Upper lobe of right lung (tissue), 1 donor: ENCODE measurements at regions not wholly inside any gene's neighbourhood (a gene's known extent, or its start where the extent isn't known, plus 50 kb on each side); places are given as distances from the start of the nearest gene placed in this dataset.

ENCODE experiments used
- ATAC-seq: fragments of 200-7000 bp; cut with Tn5 transposase; one replicate; pipeline ENCODE4 v1.9.1; 2020; ENCODE audit warnings: mild to moderate bottlenecking, moderate library complexity
- DNase-seq: peaks from one replicate; pipeline ENCODE4 v3.0.0-alpha.2; 2020
- H3K27ac ChIP-seq: fragments of 200-600 bp; one replicate; pipeline ENCODE4 v1.8.0; 2022
- H3K27me3 ChIP-seq: fragments of 200-600 bp; one replicate; pipeline ENCODE4 v1.8.0; 2022; ENCODE audit warnings: mild to moderate bottlenecking
- H3K36me3 ChIP-seq: fragments of 200-600 bp; one replicate; pipeline ENCODE4 v1.8.0; 2022
- H3K4me1 ChIP-seq: fragments of 200-600 bp; one replicate; pipeline ENCODE4 v1.8.0; 2022
- H3K4me3 ChIP-seq: fragments of 200-600 bp; one replicate; pipeline ENCODE4 v1.8.0; 2022; ENCODE audit warnings: mild to moderate bottlenecking
- H3K9me3 ChIP-seq: fragments of 200-600 bp; one replicate; pipeline ENCODE4 v1.8.0; 2022
- CTCF ChIP-seq: fragments of 200-600 bp; IDR thresholded peaks from one replicate; pipeline ENCODE4 v1.8.0; 2022; ENCODE audit warnings: antibody characterized with exemption
- intact Hi-C: fragments of 100-400 bp; cut with DNase I; formaldehyde crosslinking; loops from one replicate; pipeline ENCODE4 v1.11.0; 2022
- donor health status: DM: no; HTN: yes; CAD: no; lungs with severe emphysema.

GRCh38 chr14:87566991-87567390 lies 426.0 kb downstream of the GALC start:
- no peak for ATAC-seq
- H3K36me3 ChIP-seq: no peaks in the 10 kb centered on the region
- DNase-seq: no peak
- H3K27me3 ChIP-seq: no peaks in the 10 kb centered on the region
- H3K9me3 ChIP-seq: no peaks in the 10 kb centered on the region
- H3K27ac ChIP-seq: no peak overlapping the region
- no peak for TF ChIP-seq CTCF
- intact Hi-C loops: no loop called here
- H3K4me3 ChIP-seq: no peak overlapping the region
- no peaks in the 10 kb centered on the region for H3K4me1 ChIP-seq

- no peaks in the 10 kb centered on the region for H3K4me1 ChIP-seq
- ATAC-seq: no peak
- no peak for TF ChIP-seq CTCF
- no peak overlapping the region for H3K27ac ChIP-seq
- no peaks in the 10 kb centered on the region for H3K9me3 ChIP-seq
- H3K27me3 ChIP-seq: no peaks in the 10 kb centered on the region
- H3K4me3 ChIP-seq: no peak overlapping the region
- intact Hi-C loops: no loop called here
- no peaks in the 10 kb centered on the region for H3K36me3 ChIP-seq
- DNase-seq: no peak
Observed at GRCh38 chr14:87547536-87547935, 445.4 kb downstream of the GALC start.

GRCh38 chr14:87542288-87542687 lies 450.7 kb downstream of the GALC start:
- TF ChIP-seq CTCF: no peak
- Histone ChIP-seq H3K4me1 (no peaks in the 10 kb centered on the region), H3K36me3 (no peaks in the 10 kb centered on the region), H3K9me3 (no peaks in the 10 kb centered on the region), H3K27ac (no peak overlapping the region), H3K4me3 (no peak overlapping the region), H3K27me3 (no peaks in the 10 kb centered on the region)
- intact Hi-C loops: no loop called here
- ATAC-seq (no peak), DNase-seq (no peak)

GRCh38 chr14:87540339-87540738 lies 452.6 kb downstream of the GALC start:
- Histone ChIP-seq H3K4me3 (no peak overlapping the region), H3K27ac (no peak overlapping the region), H3K27me3 (no peaks in the 10 kb centered on the region), H3K36me3 (no peaks in the 10 kb centered on the region), H3K9me3 (no peaks in the 10 kb centered on the region), H3K4me1 (no peaks in the 10 kb centered on the region)
- TF ChIP-seq CTCF: no peak
- ATAC-seq: no peak
- DNase-seq: no peak
- intact Hi-C loops: no loop called here

- intact Hi-C loops: no loop called here
- H3K27ac ChIP-seq: no peak overlapping the region
- no peaks in the 10 kb centered on the region for H3K4me1 ChIP-seq
- H3K36me3 ChIP-seq: no peaks in the 10 kb centered on the region
- ATAC-seq: no peak
- no peak overlapping the region for H3K4me3 ChIP-seq
- no peaks in the 10 kb centered on the region for H3K27me3 ChIP-seq
- H3K9me3 ChIP-seq: no peaks in the 10 kb centered on the region
- no peak for TF ChIP-seq CTCF
- no peak for DNase-seq
Observed at GRCh38 chr14:87529081-87529480, 463.9 kb downstream of the GALC start.

- Histone ChIP-seq H3K27ac (no peak overlapping the region), H3K4me1 (no peaks in the 10 kb centered on the region), H3K27me3 (no peaks in the 10 kb centered on the region), H3K36me3 (no peaks in the 10 kb centered on the region), H3K4me3 (no peak overlapping the region), H3K9me3 (no peaks in the 10 kb centered on the region)
- no peak for TF ChIP-seq CTCF
- no peak for DNase-seq
- ATAC-seq: no peak
- intact Hi-C loops: no loop called here
Observed at GRCh38 chr14:87526731-87527130, 466.3 kb downstream of the GALC start.
